ENCODE measurements at regions not wholly inside any gene's neighbourhood (a gene's known extent, or its start where the extent isn't known, plus 50 kb on each side); places are given as distances from the start of the nearest gene placed in this dataset.

DNA sequence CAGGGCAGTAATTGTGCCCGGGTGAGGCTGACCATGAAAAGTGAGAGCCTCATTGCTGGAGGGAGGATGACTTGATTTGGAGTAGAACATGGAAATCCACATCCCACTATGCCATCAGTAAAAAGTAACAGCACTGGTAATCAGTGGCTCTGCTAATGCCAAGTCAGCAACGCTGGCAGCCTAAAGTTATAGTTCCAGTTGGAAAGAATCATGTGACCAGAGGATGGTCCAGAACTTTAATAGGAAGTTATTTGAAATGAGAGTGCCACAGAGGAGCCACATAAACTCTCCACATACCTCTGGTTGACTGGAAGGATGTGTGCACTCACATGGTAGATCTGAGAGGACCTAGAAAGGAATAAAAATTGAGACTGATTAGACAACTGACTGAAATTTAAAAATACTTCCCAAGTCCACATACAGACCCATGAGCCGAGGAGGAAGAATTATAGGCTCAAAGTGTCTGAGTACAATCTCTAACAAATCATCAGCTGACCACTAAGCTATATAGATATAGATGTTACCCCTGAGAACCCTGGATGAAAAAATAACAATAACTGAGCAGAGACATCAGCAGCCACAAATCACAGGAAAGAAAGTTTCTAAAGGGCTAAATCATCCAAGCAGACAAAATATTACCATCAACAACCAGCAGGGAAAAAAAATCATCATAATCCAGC lies 346.8 kb downstream of the STK39 start:
- DNase-seq = no peak
- TF ChIP-seq POLR2A (IDR thresholded peaks at IDR 0.05) = no peak
- TF ChIP-seq, protein P1, sequence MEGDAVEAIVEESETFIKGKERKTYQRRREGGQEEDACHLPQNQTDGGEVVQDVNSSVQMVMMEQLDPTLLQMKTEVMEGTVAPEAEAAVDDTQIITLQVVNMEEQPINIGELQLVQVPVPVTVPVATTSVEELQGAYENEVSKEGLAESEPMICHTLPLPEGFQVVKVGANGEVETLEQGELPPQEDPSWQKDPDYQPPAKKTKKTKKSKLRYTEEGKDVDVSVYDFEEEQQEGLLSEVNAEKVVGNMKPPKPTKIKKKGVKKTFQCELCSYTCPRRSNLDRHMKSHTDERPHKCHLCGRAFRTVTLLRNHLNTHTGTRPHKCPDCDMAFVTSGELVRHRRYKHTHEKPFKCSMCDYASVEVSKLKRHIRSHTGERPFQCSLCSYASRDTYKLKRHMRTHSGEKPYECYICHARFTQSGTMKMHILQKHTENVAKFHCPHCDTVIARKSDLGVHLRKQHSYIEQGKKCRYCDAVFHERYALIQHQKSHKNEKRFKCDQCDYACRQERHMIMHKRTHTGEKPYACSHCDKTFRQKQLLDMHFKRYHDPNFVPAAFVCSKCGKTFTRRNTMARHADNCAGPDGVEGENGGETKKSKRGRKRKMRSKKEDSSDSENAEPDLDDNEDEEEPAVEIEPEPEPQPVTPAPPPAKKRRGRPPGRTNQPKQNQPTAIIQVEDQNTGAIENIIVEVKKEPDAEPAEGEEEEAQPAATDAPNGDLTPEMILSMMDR (IDR thresholded peaks at IDR 0.05) = no peak
- intact Hi-C loops (cut with DNase I; ENCODE audit: low total_unique reads) = no loop called here
- Histone ChIP-seq H3K36me3 (no peaks in the 10 kb centered on the region), H3K4me3 (no peak overlapping the region), H3K9me3 (no peaks in the 10 kb centered on the region), H3K4me1 (no peaks in the 10 kb centered on the region), H3K27ac (no peak overlapping the region), H3K27me3 (no peaks in the 10 kb centered on the region)

DNA sequence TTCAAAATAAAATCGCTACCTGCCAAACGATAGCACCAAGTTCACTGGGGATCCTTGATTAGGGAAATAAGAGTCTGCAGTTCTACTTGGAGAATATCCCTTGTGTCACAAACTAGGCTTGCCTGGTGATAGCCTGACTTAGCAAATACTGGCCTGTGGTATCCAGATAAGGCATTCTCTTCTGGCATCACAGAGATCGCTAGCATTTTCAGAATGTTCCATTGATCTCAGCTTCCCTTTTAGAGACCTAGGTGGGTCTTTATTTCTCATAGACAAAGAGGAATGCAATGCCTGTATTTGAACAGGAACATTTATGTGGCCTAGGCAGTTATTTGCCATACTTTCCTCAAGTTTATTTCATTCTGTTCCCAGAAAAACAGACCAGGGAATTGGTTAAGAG lies 349.1 kb downstream of the STK39 start:
- intact Hi-C loops (cut with DNase I; ENCODE audit: low total_unique reads) = no loop called here
- no peak for DNase-seq
- Histone ChIP-seq H3K27me3 (no peaks in the 10 kb centered on the region), H3K36me3 (no peaks in the 10 kb centered on the region), H3K4me1 (no peaks in the 10 kb centered on the region), H3K4me3 (no peak overlapping the region), H3K27ac (no peak overlapping the region), H3K9me3 (no peaks in the 10 kb centered on the region)
- no peak for TF ChIP-seq POLR2A (IDR thresholded peaks at IDR 0.05)
- TF ChIP-seq, protein P1 (IDR thresholded peaks at IDR 0.05) = no peak

DNA sequence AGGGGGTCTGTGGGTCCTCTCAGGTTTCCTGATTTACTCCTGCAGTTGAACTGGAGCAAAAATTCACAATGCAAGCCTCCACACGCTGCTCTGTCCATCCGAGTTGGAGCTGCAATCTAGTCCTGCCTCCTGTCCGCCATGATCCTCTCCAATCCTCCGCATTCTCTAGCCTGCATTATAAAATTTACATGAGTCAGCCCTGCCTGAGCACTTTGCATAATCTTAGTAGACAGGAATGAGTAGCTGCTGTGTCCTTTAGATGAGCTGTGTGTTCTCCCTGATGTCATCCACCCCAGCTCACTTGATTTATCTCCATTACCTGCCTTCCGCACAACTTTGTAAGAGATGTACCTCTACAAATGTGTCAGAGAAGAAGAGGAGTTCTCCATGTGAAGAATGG lies 355.6 kb downstream of the STK39 start:
- TF ChIP-seq, protein P1 (IDR thresholded peaks at IDR 0.05) = no peak
- no peak for TF ChIP-seq POLR2A (IDR thresholded peaks at IDR 0.05)
- no peak for DNase-seq
- H3K4me1 ChIP-seq = no peaks in the 10 kb centered on the region
- no peak overlapping the region for H3K27ac ChIP-seq
- intact Hi-C loops (cut with DNase I; ENCODE audit: low total_unique reads) = no loop called here
- H3K27me3 ChIP-seq = no peaks in the 10 kb centered on the region
- H3K9me3 ChIP-seq = no peaks in the 10 kb centered on the region
- no peaks in the 10 kb centered on the region for H3K36me3 ChIP-seq
- no peak overlapping the region for H3K4me3 ChIP-seq

DNA sequence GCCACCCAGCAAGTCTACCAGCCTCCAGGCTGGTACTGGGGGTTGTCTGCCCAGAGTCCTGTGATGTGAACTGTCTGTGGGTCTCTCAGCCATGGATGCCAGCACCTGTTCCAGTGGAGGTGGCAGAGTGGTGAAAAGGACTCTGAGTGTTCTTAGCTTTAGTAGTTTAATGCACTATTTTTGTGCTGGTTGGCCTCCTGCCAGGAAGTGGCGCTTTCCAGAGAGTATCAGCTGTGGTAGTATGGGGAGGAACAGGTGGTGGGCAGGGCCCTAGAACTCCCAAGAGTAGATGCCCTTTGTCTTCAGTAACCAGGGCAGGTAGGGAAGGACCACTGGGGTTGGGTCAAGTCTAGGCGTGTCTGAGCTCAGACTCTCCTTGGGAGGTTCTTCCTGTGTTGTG lies 356.7 kb downstream of the STK39 start:
- H3K4me1 ChIP-seq = no peaks in the 10 kb centered on the region
- TF ChIP-seq POLR2A (IDR thresholded peaks at IDR 0.05) = no peak
- TF ChIP-seq, protein P1 (IDR thresholded peaks at IDR 0.05) = no peak
- H3K27ac ChIP-seq = no peak overlapping the region
- H3K27me3 ChIP-seq = no peaks in the 10 kb centered on the region
- no peak overlapping the region for H3K4me3 ChIP-seq
- intact Hi-C loops (cut with DNase I; ENCODE audit: low total_unique reads) = no loop called here
- no peak for DNase-seq
- H3K36me3 ChIP-seq = no peaks in the 10 kb centered on the region
- no peaks in the 10 kb centered on the region for H3K9me3 ChIP-seq

DNA sequence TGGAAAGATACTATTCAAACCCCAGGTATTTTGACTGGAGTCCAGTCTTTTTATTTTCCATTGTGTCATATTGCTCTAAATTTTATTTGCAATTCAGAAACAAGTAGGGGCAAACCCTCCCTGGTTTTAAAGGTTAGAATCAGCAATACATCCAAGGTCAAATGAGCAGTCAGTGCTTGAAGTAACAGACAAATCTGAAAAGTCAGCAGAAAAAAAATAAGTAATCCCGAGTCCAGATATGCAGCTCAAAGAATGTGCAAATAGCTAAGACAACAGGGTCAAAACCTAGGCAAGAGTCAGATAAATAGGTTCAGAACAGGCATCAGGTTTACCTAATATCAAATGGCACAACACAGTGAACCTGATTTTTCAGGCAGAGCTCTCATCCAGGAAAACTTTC lies 367.0 kb downstream of the STK39 start:
- no peak for TF ChIP-seq POLR2A (IDR thresholded peaks at IDR 0.05)
- TF ChIP-seq, protein P1 (IDR thresholded peaks at IDR 0.05) = no peak
- intact Hi-C loops (cut with DNase I; ENCODE audit: low total_unique reads) = no loop called here
- no peaks in the 10 kb centered on the region for H3K4me1 ChIP-seq
- H3K4me3 ChIP-seq = no peak overlapping the region
- H3K27ac ChIP-seq = no peak overlapping the region
- no peak for DNase-seq
- no peaks in the 10 kb centered on the region for H3K9me3 ChIP-seq
- no peaks in the 10 kb centered on the region for H3K36me3 ChIP-seq
- no peaks in the 10 kb centered on the region for H3K27me3 ChIP-seq
